Smooth muscle cell (in vitro differentiated cells): ENCODE measurements at regions not wholly inside any gene's neighbourhood (a gene's known extent, or its start where the extent isn't known, plus 50 kb on each side); places are given as distances from the start of the nearest gene placed in this dataset.

ENCODE experiments used
- DNase-seq: peaks from one replicate; lab custom pipeline; 2025; ENCODE audit not compliant: unreplicated experiment; lab: John Stamatoyannopoulos, UW
- H2AFZ ChIP-seq: fragments of 200-600 bp; sonication (generic); 2 replicates; pipeline ENCODE4 v1.6.0; 2016; ENCODE audit warnings: antibody characterized with exemption, low read depth, mild to moderate bottlenecking
- H3F3A ChIP-seq: fragments of 200-600 bp; sonication (generic); 2 replicates; pipeline ENCODE4 v1.6.0; 2017; ENCODE audit warnings: antibody characterized with exemption, low read depth
- H3K27ac ChIP-seq: fragments of 200-600 bp; sonication (generic); 2 replicates; pipeline ENCODE4 v1.5.1; 2016; ENCODE audit warnings: low read depth, mild to moderate bottlenecking
- H3K27me3 ChIP-seq: fragments of 200-600 bp; sonication (generic); 2 replicates; pipeline ENCODE4 v1.6.1; 2016; ENCODE audit warnings: low read depth, mild to moderate bottlenecking
- H3K36me3 ChIP-seq: fragments of 200-600 bp; sonication (generic); 2 replicates; pipeline ENCODE4 v1.5.1; 2016; ENCODE audit warnings: low read depth
- H3K4me1 ChIP-seq: fragments of 200-600 bp; sonication (generic); 2 replicates; pipeline ENCODE4 v1.5.1; 2016; ENCODE audit warnings: low read depth
- H3K4me2 ChIP-seq: fragments of 200-600 bp; sonication (generic); 2 replicates; pipeline ENCODE4 v1.6.0; 2016; ENCODE audit warnings: mild to moderate bottlenecking
- H3K4me3 ChIP-seq: fragments of 200-600 bp; sonication (generic); 2 replicates; pipeline ENCODE4 v1.5.1; 2016; ENCODE audit warnings: mild to moderate bottlenecking
- H3K79me2 ChIP-seq: fragments of 200-600 bp; sonication (generic); 2 replicates; pipeline ENCODE4 v1.6.0; 2016; ENCODE audit warnings: low read depth, mild to moderate bottlenecking
- H3K9ac ChIP-seq: fragments of 200-600 bp; sonication (generic); 2 replicates; pipeline ENCODE4 v1.6.0; 2016; ENCODE audit warnings: low read depth
- H3K9me3 ChIP-seq: fragments of 200-600 bp; sonication (generic); replicated peaks from 2 replicates; pipeline ENCODE4 v1.5.1; 2016; ENCODE audit warnings: low read depth
- H4K20me1 ChIP-seq: fragments of 200-600 bp; sonication (generic); 2 replicates; pipeline ENCODE4 v1.6.0; 2016; ENCODE audit warnings: low read depth
- CTCF ChIP-seq: fragments of 200-600 bp; sonication (generic); IDR thresholded peaks from 2 replicates; pipeline ENCODE4 v1.5.1; 2017; ENCODE audit warnings: borderline replicate concordance, mild to moderate bottlenecking, antibody characterized with exemption; ENCODE audit not compliant: insufficient read depth, poor library complexity, severe bottlenecking
- WGBS: methylation state at CpG from one replicate; pipeline ENCODE4 v1.1.7; 2016; ENCODE audit warnings: low lambda C conversion rate; 5-methylcytosine and 5-hydroxymethylcytosine counted together

GRCh38 chr17:12507026-12507595 is 158.6 kb upstream of the MYOCD start:
- no peak for TF ChIP-seq CTCF
- 82% methylated on average over 9 of the region's 9 CpGs for WGBS
- Histone ChIP-seq H3F3A (no peaks in the 10 kb centered on the region), H3K4me2 (no peak overlapping the region), H3K27me3 (no peaks in the 10 kb centered on the region), H2AFZ (peak overlapping the region; percentile 18), H4K20me1 (no peaks in the 10 kb centered on the region), H3K9ac (no peak overlapping the region), H3K4me1 (no peaks in the 10 kb centered on the region), H3K27ac (no peak overlapping the region), H3K4me3 (no peak overlapping the region), H3K9me3 (no peaks in the 10 kb centered on the region), H3K36me3 (no peaks in the 10 kb centered on the region), H3K79me2 (no peaks in the 10 kb centered on the region)
- no peak for DNase-seq

DNA sequence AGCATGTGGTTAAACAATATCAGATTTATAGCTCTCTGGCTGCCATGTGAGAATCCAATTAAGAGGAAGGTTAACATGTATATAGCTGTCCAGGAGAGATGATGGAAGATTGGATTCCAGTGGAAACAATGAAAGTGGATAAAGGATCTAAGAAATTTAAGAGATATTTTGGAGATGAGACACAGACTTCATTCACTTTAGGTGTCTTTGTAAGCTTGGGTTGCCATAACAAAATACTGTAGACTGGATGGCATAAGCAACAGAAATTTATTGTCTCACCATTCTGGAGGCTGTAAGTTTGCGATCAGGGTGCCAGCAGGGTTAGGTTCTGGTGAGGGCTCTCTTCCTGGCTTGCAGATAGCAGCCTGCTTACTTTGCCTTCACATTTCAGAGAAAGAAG is 155.9 kb upstream of the MYOCD start:
- no peaks in the 10 kb centered on the region for H3K4me1 ChIP-seq
- no peaks in the 10 kb centered on the region for H4K20me1 ChIP-seq
- peak overlapping the region; percentile 25 for H3K9ac ChIP-seq
- peak overlapping the region; percentile 83 for H3K27ac ChIP-seq
- TF ChIP-seq CTCF: no peak
- peaks cover 4% of the 10 kb centered on the region for H3F3A ChIP-seq
- H3K27me3 ChIP-seq: no peaks in the 10 kb centered on the region
- peak overlapping the region; percentile 58 for H3K4me2 ChIP-seq
- DNase-seq: no peak
- no peaks in the 10 kb centered on the region for H3K79me2 ChIP-seq
- no peaks in the 10 kb centered on the region for H3K36me3 ChIP-seq
- peak overlapping the region; percentile 14 for H2AFZ ChIP-seq
- H3K9me3 ChIP-seq: no peaks in the 10 kb centered on the region
- WGBS: 93% methylated on average over 1 of the region's 1 CpG
- no peak overlapping the region for H3K4me3 ChIP-seq

DNA sequence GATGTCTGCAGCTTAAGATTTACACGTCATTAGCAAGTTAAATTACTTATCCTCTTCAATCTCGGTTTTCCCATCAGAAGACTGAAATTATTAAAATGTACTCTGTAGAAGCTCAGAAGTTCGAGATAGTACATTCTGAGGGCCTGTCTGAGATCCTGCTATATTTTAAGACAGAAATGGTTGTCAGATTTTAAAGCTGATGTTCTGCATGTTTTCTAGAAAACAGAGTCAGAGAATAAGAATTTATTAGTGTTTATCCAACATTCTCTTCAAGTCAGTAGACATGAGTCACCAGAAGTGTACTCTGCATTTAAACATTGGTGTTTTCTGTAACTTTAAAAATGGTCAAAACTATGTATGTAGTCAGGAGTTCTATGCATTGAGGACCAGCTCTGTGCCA is 155.2 kb upstream of the MYOCD start:
- H3K27ac ChIP-seq: peak overlapping the region; percentile 83
- TF ChIP-seq CTCF: no peak
- WGBS: 7% methylated on average over 3 of the region's 3 CpGs

DNA sequence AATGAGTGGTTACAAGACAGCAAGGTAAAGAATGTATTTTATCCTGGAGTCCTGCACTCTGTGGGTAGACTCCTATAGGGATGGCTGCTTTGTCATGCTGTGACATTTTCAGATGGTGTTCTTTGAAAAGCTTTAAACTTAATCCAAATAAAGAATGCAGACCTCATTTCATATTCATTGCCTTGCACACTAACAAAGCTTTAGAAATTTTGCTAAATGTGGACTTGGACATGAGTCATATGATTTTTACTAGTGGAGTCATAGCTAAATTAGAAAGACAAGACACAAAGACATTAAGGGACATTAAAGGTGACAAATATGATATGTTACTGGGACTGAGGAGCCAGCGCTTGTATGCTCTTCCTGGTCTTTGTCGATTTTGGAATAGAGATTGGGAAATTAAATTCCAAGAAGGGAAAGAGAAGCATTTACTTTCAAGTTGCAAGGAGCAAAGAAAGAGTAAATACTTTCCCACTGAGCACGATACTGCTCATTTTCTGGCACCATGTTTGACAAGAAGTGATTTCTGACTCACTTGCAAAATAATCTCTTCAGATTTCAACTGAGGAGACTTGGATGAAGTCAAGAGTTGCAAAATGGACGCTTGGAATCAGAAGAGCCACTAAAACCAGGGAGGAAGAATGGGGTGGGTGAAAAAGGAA is 152.9 kb upstream of the MYOCD start:
- Histone ChIP-seq H3K27me3 (no peaks in the 10 kb centered on the region), H3K27ac (peak overlapping the region; percentile 70), H3K4me2 (peak overlapping the region; percentile 42), H3K4me1 (no peaks in the 10 kb centered on the region), H3K4me3 (no peak overlapping the region), H2AFZ (no peak overlapping the region), H3K79me2 (no peaks in the 10 kb centered on the region), H3K36me3 (no peaks in the 10 kb centered on the region), H4K20me1 (no peaks in the 10 kb centered on the region), H3F3A (peaks cover 4% of the 10 kb centered on the region), H3K9ac (no peak overlapping the region), H3K9me3 (no peaks in the 10 kb centered on the region)
- DNase-seq: no peak
- TF ChIP-seq CTCF: no peak
- WGBS: 52% methylated on average over 4 of the region's 4 CpGs

More for the DNA sequence above, 155.2 kb upstream of the MYOCD start:
- H3K4me2 ChIP-seq: peak overlapping the region; percentile 58
- H3K9ac ChIP-seq: peak overlapping the region; percentile 25
- peak overlapping the region; percentile 22 for H2AFZ ChIP-seq
- no peaks in the 10 kb centered on the region for H3K9me3 ChIP-seq
- H3K79me2 ChIP-seq: no peaks in the 10 kb centered on the region
- H3F3A ChIP-seq: peaks cover 4% of the 10 kb centered on the region
- H3K4me1 ChIP-seq: no peaks in the 10 kb centered on the region
- H3K36me3 ChIP-seq: no peaks in the 10 kb centered on the region
- H4K20me1 ChIP-seq: no peaks in the 10 kb centered on the region
- H3K27me3 ChIP-seq: no peaks in the 10 kb centered on the region
- no peak for DNase-seq
- H3K4me3 ChIP-seq: no peak overlapping the region
